WTC11 (cell line): ENCODE measurements at regions not wholly inside any gene's neighbourhood (a gene's known extent, or its start where the extent isn't known, plus 50 kb on each side); places are given as distances from the start of the nearest gene placed in this dataset.

ENCODE experiments used
- ATAC-seq: fragments of 200-7000 bp; cut with Tn5 transposase; 2 replicates; pipeline ENCODE4 v1.10.0; 2021; ENCODE audit warnings: mild to moderate bottlenecking, moderate library complexity
- CTCF ChIA-PET: fragments of 300-600 bp; sonication (Branson Sonifier 250); formaldehyde crosslinking; loops from one replicate; lab custom pipeline; 2021; ENCODE audit warnings: antibody characterized with exemption; lab: Charles Lee
- POLR2A ChIA-PET: fragments of 350-600 bp; sonication (Branson Sonifier 250); formaldehyde crosslinking; loops from one replicate; lab custom pipeline; 2021; ENCODE audit warnings: antibody characterized with exemption; lab: Charles Lee
- DNase-seq: peaks from one replicate; pipeline ENCODE4 v3.0.0; 2021; ENCODE audit warnings: low spot score
- H3K27ac Mint-ChIP-seq: 2 replicates; pipeline ENCODE4 v1.8.0; 2021; ENCODE audit warnings: mixed read lengths
- H3K27me3 Mint-ChIP-seq: 2 replicates; pipeline ENCODE4 v1.8.0; 2021; ENCODE audit warnings: low read depth, mild to moderate bottlenecking, moderate library complexity, mixed read lengths
- H3K36me3 Mint-ChIP-seq: 2 replicates; pipeline ENCODE4 v1.8.0; 2021; ENCODE audit warnings: mixed read lengths
- H3K4me1 Mint-ChIP-seq: 2 replicates; pipeline ENCODE4 v1.8.0; 2022; ENCODE audit warnings: mixed read lengths
- H3K4me3 Mint-ChIP-seq: 2 replicates; pipeline ENCODE4 v1.8.0; 2021; ENCODE audit warnings: mild to moderate bottlenecking, moderate library complexity, mixed read lengths
- H3K9me3 Mint-ChIP-seq: 2 replicates; pipeline ENCODE4 v1.8.0; 2021; ENCODE audit warnings: mixed read lengths
- CBFB ChIP-seq: sonication (generic); formaldehyde crosslinking; IDR thresholded peaks from 2 replicates; pipeline ENCODE4 v1.8.1; 2022; ENCODE audit warnings: mild to moderate bottlenecking, low read depth, missing genetic modification reagents
- CREB1 ChIP-seq: sonication (generic); formaldehyde crosslinking; IDR thresholded peaks from 2 replicates; pipeline ENCODE4 v1.8.0; 2023; ENCODE audit warnings: mild to moderate bottlenecking, missing genetic modification reagents
- FOXJ3 ChIP-seq: sonication (generic); formaldehyde crosslinking; IDR thresholded peaks from 2 replicates; pipeline ENCODE4 v1.9.0; 2021; ENCODE audit warnings: missing genetic modification reagents, mild to moderate bottlenecking, borderline replicate concordance
- FOXP1 ChIP-seq: sonication (generic); formaldehyde crosslinking; IDR thresholded peaks from 2 replicates; pipeline ENCODE4 v1.8.0; 2022; ENCODE audit warnings: missing genetic modification reagents, mild to moderate bottlenecking, moderate library complexity, borderline replicate concordance
- HMGXB4 ChIP-seq: sonication (generic); formaldehyde crosslinking; IDR thresholded peaks from 2 replicates; pipeline ENCODE4 v1.8.1; 2023; ENCODE audit warnings: mild to moderate bottlenecking, moderate library complexity, missing genetic modification reagents
- MAX ChIP-seq: sonication (generic); formaldehyde crosslinking; IDR thresholded peaks from 2 replicates; pipeline ENCODE4 v1.8.0; 2022; ENCODE audit warnings: mild to moderate bottlenecking, missing genetic modification reagents
- MXD4 ChIP-seq: fragments of 250-450 bp; sonication (Bioruptor Pico); IDR thresholded peaks from 2 replicates; pipeline ENCODE4 v1.8.0; 2021; ENCODE audit warnings: mild to moderate bottlenecking, moderate library complexity, borderline replicate concordance
- PRDM15 ChIP-seq: sonication (generic); formaldehyde crosslinking; IDR thresholded peaks from 2 replicates; pipeline ENCODE4 v1.8.0; 2022; ENCODE audit warnings: missing genetic modification reagents
- PREB ChIP-seq: sonication (generic); formaldehyde crosslinking; IDR thresholded peaks from 2 replicates; pipeline ENCODE4 v1.8.1; 2022; ENCODE audit warnings: mild to moderate bottlenecking, missing genetic modification reagents, moderate library complexity, borderline replicate concordance
- ZNF317 ChIP-seq: sonication (generic); formaldehyde crosslinking; IDR thresholded peaks from 2 replicates; pipeline ENCODE4 v1.8.1; 2023; ENCODE audit warnings: low read depth, mild to moderate bottlenecking, moderate library complexity, missing genetic modification reagents, borderline replicate concordance
- ZNF416 ChIP-seq: fragments of 250-450 bp; sonication (Bioruptor Pico); IDR thresholded peaks from 2 replicates; pipeline ENCODE4 v1.9.0; 2021; ENCODE audit warnings: mild to moderate bottlenecking, inconsistent platforms
- ZNF671 ChIP-seq: fragments of 250-450 bp; sonication (Bioruptor Pico); IDR thresholded peaks from 2 replicates; pipeline ENCODE4 v1.8.0; 2021; ENCODE audit warnings: mild to moderate bottlenecking
- ZSCAN18 ChIP-seq: fragments of 250-450 bp; sonication (Bioruptor Pico); IDR thresholded peaks from 2 replicates; pipeline ENCODE4 v2.1.2; 2022; ENCODE audit warnings: mild to moderate bottlenecking, moderate library complexity

- POLR2A ChIA-PET = no interaction called here
- peaks cover 16% of the 10 kb centered on the region for H3K4me1 Mint-ChIP-seq
- TF ChIP-seq MXD4 (CRISPR knock-in tag) (no peak), PREB (CRISPR knock-in tag) (no peak), MAX (CRISPR knock-in tag) (no peak), ZNF671 (CRISPR knock-in tag) (no peak), ZNF317 (CRISPR knock-in tag) (no peak), FOXJ3 (CRISPR knock-in tag) (no peak)
- ATAC-seq (no peak), DNase-seq (no peak)
- no peak overlapping the region for H3K4me3 Mint-ChIP-seq
- CTCF ChIA-PET = no interaction called here
- no peaks in the 10 kb centered on the region for H3K36me3 Mint-ChIP-seq
- peaks cover 2% of the 10 kb centered on the region; the same call in 1 of the 2 replicates for H3K27me3 Mint-ChIP-seq
- H3K27ac Mint-ChIP-seq = no peak overlapping the region
- no peaks in the 10 kb centered on the region for H3K9me3 Mint-ChIP-seq
Measured at GRCh38 chr3:194812176-194812575, 126.5 kb downstream of the FAM43A start.

- H3K27me3 Mint-ChIP-seq = peaks cover 2% of the 10 kb centered on the region; the same call in 1 of the 2 replicates
- H3K9me3 Mint-ChIP-seq = no peaks in the 10 kb centered on the region
- no peaks in the 10 kb centered on the region for H3K36me3 Mint-ChIP-seq
- CTCF ChIA-PET = interaction anchor here (0.6 to 0.7 kb wide), 4 partner anchors 126 to 307 kb away, joined by 3 to 4 read pairs (median 3); no protein-coding TSS in a partner anchor
- no peak for DNase-seq
- no peak for ATAC-seq
- H3K27ac Mint-ChIP-seq = no peak overlapping the region
- H3K4me3 Mint-ChIP-seq = no peak overlapping the region
- H3K4me1 Mint-ChIP-seq = peaks cover 30% of the 10 kb centered on the region
- POLR2A ChIA-PET = interaction anchor here (0.6 kb wide), 1 partner anchor 15 kb away, joined by 4 read pairs; no protein-coding TSS in a partner anchor
- TF ChIP-seq CBFB (CRISPR knock-in tag) = no peak
- no peak for TF ChIP-seq ZNF671 (CRISPR knock-in tag)
- no peak for TF ChIP-seq CREB1 (CRISPR knock-in tag)
- TF ChIP-seq PREB (CRISPR knock-in tag) = no peak
- no peak for TF ChIP-seq ZNF317 (CRISPR knock-in tag)
- TF ChIP-seq ZNF416 (CRISPR knock-in tag) = no peak
- TF ChIP-seq ZSCAN18 (CRISPR knock-in tag) = no peak
- no peak for TF ChIP-seq PRDM15 (CRISPR knock-in tag)
- TF ChIP-seq FOXP1 (CRISPR knock-in tag) = no peak
- no peak for TF ChIP-seq HMGXB4 (CRISPR knock-in tag)
Measured at GRCh38 chr3:194814878-194815357, 129.2 kb downstream of the FAM43A start.
